Right lobe of liver (tissue), 6 donors: ENCODE measurements at regions not wholly inside any gene's neighbourhood (a gene's known extent, or its start where the extent isn't known, plus 50 kb on each side); places are given as distances from the start of the nearest gene placed in this dataset.
"Not testable (repeated sequence)": the region's sequence is repeated elsewhere in the genome, so short reads cannot be mapped to it uniquely, and the experiment has no call there.

Source experiments
- ATAC-seq, 4 donors: fragments of 200-7000 bp; cut with Tn5 transposase; one replicate each; pipeline ENCODE4 v1.9.1; 2020; ENCODE audit warnings: mild to moderate bottlenecking in 4 of 4, moderate library complexity in 4 of 4
- DNase-seq, 3 donors: peaks; one replicate each; pipeline ENCODE4 v3.0.0-alpha.2; 2020
- H3K27ac ChIP-seq, 3 donors: fragments of 200-600 bp; one replicate each; pipeline ENCODE4 v1.8.0; 2022
- H3K27me3 ChIP-seq, 2 donors: fragments of 200-600 bp; one replicate each; pipeline ENCODE4 v1.8.0; 2022
- H3K36me3 ChIP-seq, 4 donors: fragments of 200-600 bp; sonication (generic) in 1 of 4; one replicate each; pipeline versions ENCODE4 v1.5.1 to v1.8.0; 2017 to 2022; ENCODE audit warnings: control low read depth in 1 of 4
- H3K4me1 ChIP-seq, 4 donors: fragments of 200-600 bp; sonication (generic) in 1 of 4; one replicate each; pipeline versions ENCODE4 v1.5.1 to v1.8.0; 2017 to 2022; ENCODE audit warnings: control low read depth in 1 of 4
- H3K4me3 ChIP-seq, 3 donors: fragments of 200-600 bp; one replicate each; pipeline ENCODE4 v1.8.0; 2022
- H3K9me3 ChIP-seq, 4 donors: fragments of 200-600 bp; sonication (generic) in 1 of 4; one replicate each; pipeline versions ENCODE4 v1.5.1 to v1.8.0; 2017 to 2022; ENCODE audit warnings: control low read depth in 1 of 4
- CTCF ChIP-seq, 4 donors: fragments of 200-600 bp in 3 of 4; fragments of 450-650 bp in 1 of 4; IDR thresholded peaks; one replicate each; pipeline versions ENCODE4 v1.5.1 to v1.8.0; 2016 to 2022; ENCODE audit warnings: antibody characterized with exemption in 4 of 4, mild to moderate bottlenecking in 2 of 4
- POLR2A ChIP-seq: fragments of 450-650 bp; IDR thresholded peaks from one replicate; pipeline ENCODE4 v1.6.1; 2017; ENCODE audit warnings: antibody characterized with exemption, mild to moderate bottlenecking
- WGBS: methylation state at CpG from one replicate; pipeline ENCODE4 v1.1.6; 2018; ENCODE audit warnings: low coverage, low lambda C conversion rate; ENCODE audit not compliant: insufficient coverage; ENCODE audit errors: missing lambda C conversion rate; 5-methylcytosine and 5-hydroxymethylcytosine counted together
- intact Hi-C, 2 donors: fragments of 100-400 bp; cut with DNase I; formaldehyde crosslinking; loops; one replicate each; pipeline versions ENCODE4 v1.11.2 to v1.14.1; 2022
- donor health status: DM: no; HTN: yes; CAD: no.
- donor health status: DM: no; HTN: no; CAD: no.
- donor health status: DM: no; HTN: no; CAD: no.
- donor health status: DM: no; HTN: yes; CAD: no.
- donor health status: DM: no; HTN: yes; CAD: no.

GRCh38 chr2:145530653-145531052, 1010.7 kb upstream of the ZEB2 start:
- H3K4me1 ChIP-seq: no peaks in the 10 kb centered on the region
- no peak overlapping the region for H3K27ac ChIP-seq
- H3K27me3 ChIP-seq: no peaks in the 10 kb centered on the region
- no peaks in the 10 kb centered on the region for H3K36me3 ChIP-seq
- ATAC-seq (no peak), DNase-seq (no peak)
- intact Hi-C loops: no loop called here
- no peak overlapping the region for H3K4me3 ChIP-seq
- no peak for TF ChIP-seq POLR2A
- no peak for TF ChIP-seq CTCF (IDR thresholded peaks at IDR 0.05)
- H3K9me3 ChIP-seq: no peaks in the 10 kb centered on the region

GRCh38 chr2:145524836-145525235, 1004.9 kb upstream of the ZEB2 start:
- no peak for ATAC-seq
- intact Hi-C loops: no loop called here
- WGBS: 35% methylated on average over 1 of the region's 1 CpG

GRCh38 chr2:145524303-145524702, 1004.4 kb upstream of the ZEB2 start:
- intact Hi-C loops: no loop called here
- WGBS: 71% methylated on average over 6 of the region's 6 CpGs
- no peak for ATAC-seq
- Histone ChIP-seq H3K27ac (no peak overlapping the region), H3K4me1 (no peaks in the 10 kb centered on the region), H3K9me3 (no peaks in the 10 kb centered on the region), H3K27me3 (no peaks in the 10 kb centered on the region), H3K4me3 (no peak overlapping the region), H3K36me3 (no peaks in the 10 kb centered on the region)
- TF ChIP-seq CTCF (IDR thresholded peaks at IDR 0.05) (no peak), POLR2A (no peak)
- DNase-seq: no peak

More at GRCh38 chr2:145524836-145525235, 1004.9 kb upstream of the ZEB2 start:
- H3K27ac ChIP-seq: no peak overlapping the region
- H3K9me3 ChIP-seq: no peaks in the 10 kb centered on the region
- no peaks in the 10 kb centered on the region for H3K4me1 ChIP-seq
- no peak for DNase-seq
- no peaks in the 10 kb centered on the region for H3K36me3 ChIP-seq
- no peaks in the 10 kb centered on the region for H3K27me3 ChIP-seq
- TF ChIP-seq CTCF (IDR thresholded peaks at IDR 0.05) (no peak), POLR2A (no peak)
- no peak overlapping the region for H3K4me3 ChIP-seq

- ATAC-seq, H3K9me3 ChIP-seq, H3K27me3 ChIP-seq, H3K4me1 ChIP-seq, H3K27ac ChIP-seq, intact Hi-C loops, H3K4me3 ChIP-seq, DNase-seq, H3K36me3 ChIP-seq: not testable (repeated sequence)
- WGBS: 80% methylated on average over 5 of the region's 5 CpGs
These were observed 999.3 kb upstream of the ZEB2 start for GRCh38 chr2:145519254-145519653.

- no peak for TF ChIP-seq POLR2A
- TF ChIP-seq CTCF (IDR thresholded peaks at IDR 0.05): no peak
- WGBS: 57% methylated on average over 4 of the region's 4 CpGs
- intact Hi-C loops: no loop called here
- H3K27ac ChIP-seq: no peak overlapping the region
- ATAC-seq (no peak), DNase-seq (no peak)
- H3K36me3 ChIP-seq: no peaks in the 10 kb centered on the region
- no peaks in the 10 kb centered on the region for H3K4me1 ChIP-seq
- no peak overlapping the region for H3K4me3 ChIP-seq
- H3K9me3 ChIP-seq: no peaks in the 10 kb centered on the region
- H3K27me3 ChIP-seq: no peaks in the 10 kb centered on the region
These were observed 992.0 kb upstream of the ZEB2 start for GRCh38 chr2:145511946-145512345.
